HPDE6-E6E7 (cell line): ENCODE measurements at regions not wholly inside any gene's neighbourhood (a gene's known extent, or its start where the extent isn't known, plus 50 kb on each side); places are given as distances from the start of the nearest gene placed in this dataset.
"Not testable (repeated sequence)": the region's sequence is repeated elsewhere in the genome, so short reads cannot be mapped to it uniquely, and the experiment has no call there.

Experiments used
- DNase-seq: peaks from one replicate; pipeline ENCODE4 v3.0.0; 2011; ENCODE audit warnings: missing footprints; ENCODE audit errors: extremely low spot score

DNA sequence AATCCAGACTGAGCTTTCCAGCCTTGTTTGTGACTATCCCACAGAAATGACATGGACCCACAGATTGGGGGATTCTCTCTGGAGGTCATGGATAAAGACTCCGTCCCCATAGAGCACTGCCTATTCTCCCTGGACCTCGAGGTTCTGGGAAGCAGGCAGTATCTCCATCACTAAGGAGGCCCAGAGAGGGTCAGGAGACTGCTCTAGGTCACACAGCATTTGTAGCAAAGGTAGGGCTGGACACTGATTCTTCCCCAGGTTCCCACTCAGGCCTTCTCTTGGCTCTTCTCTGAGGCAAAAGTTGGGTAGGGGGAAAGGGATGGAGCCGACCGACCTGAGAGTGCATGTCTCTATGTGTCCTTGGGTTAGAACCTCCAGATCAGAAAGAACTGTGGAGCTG is 80.9 kb downstream of the PTPRS start:
- no peak for DNase-seq

DNA sequence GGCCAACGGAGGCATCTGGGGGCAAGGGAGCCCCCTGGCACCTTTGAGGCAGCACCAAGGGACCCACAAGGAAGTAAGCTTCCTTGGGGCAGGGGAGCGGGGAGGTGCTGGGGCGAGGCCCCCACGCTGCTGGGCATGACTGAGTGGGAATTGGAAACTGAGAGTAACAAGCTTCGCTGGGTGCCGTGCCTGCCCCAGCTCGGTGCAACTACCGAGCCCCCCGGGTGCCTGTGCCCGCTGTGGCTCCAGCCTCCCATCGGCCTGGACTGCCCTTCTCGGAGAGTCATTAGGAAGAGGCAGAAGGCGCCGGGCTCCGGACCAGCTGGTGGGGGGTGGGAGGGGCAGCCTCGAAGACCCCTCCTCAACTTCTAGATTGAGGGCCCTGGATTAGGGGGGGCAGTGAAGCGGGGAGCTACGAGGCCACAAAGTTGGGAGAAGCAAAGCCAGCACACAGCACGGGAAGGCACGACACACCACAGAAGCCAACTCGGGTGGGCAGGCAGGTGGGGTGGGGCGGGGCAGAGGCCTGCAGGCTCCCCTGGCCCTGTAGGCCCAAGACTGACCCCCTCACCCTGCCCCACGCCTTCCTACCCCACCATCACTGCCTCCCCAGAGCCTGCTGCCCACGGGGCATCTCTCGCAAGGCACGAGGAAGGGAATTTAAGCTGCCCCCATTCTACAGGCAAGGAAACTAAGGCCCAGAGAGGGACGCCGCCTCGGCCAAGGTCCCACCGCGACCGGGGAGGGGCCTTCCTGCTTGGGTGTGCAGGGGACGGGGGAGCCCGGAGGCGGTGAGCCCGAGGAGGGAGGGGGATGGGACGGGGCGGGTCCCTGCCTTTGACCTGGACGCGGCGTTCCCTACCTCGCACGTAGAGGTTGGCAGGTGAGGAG is 83.2 kb downstream of the PTPRS start:
- DNase-seq = no peak

DNA sequence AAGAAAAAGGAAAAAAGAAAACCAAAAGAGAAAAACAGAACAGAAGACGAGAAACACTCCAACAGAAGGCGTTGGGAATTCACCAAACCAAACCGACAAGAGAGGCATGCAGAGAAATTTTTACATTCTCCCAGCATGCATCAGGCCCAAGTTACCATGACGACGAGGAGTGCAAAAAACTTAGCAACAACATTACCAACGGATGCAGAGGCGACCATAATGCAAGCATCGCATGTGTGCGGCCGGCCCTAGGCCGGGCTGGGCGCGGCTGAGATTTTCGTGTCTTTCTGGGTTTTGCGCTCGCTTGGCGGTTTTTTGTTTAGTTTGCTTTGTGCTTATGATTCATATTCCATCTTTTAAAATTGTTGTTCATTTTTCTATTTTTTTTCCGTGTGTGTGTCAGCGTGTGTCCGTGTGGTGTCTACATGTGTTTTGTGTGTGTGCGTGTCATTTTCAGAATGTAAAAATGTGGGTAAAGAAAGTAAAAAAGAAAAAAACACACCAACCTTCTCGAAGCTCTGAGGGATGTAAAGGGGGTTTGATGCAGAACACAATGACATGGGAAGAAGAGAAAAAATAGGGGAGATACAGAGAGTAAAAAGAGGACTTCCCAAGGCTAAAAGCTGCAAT is 84.9 kb downstream of the PTPRS start:
- no peak for DNase-seq

DNA sequence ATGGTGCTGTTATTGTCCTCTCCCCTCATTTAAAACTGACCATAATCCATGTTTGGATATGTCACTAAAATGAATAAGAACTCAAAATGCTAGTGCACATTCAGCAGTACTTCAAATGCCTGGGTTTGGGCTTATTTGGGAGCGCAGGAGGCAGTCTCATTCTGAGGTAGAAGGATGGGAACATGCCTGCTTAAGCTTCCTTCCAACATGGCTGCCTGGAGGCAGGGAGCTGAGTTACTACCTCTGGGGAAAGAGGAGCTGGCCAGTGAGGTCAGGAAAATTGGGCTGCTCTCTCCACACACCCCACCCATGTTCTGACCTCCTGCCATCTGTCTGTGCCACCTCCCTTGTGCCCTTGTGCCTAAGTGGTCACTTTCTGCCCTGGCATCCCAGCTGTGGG is 85.7 kb downstream of the PTPRS start:
- DNase-seq = no peak

DNA sequence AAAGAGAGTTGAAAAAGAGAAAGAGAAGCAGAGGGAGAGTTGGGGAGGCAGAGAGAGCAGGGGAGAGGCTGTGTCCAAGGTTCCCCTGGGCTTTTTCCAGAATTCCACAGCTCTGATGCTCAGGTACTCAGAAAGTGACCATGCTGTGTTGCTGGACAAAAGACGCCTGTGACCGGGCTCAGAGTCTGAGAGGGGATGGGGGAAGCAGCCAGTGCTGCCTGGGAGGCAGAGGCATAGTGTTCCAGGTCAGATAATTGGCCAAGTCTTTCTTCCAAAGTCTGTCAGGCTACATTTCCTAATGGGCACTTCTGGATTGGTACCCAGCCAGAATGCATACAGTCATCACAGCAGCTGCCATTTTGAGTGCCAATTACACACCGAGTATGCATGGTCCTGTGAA is 86.1 kb downstream of the PTPRS start:
- no peak for DNase-seq

DNA sequence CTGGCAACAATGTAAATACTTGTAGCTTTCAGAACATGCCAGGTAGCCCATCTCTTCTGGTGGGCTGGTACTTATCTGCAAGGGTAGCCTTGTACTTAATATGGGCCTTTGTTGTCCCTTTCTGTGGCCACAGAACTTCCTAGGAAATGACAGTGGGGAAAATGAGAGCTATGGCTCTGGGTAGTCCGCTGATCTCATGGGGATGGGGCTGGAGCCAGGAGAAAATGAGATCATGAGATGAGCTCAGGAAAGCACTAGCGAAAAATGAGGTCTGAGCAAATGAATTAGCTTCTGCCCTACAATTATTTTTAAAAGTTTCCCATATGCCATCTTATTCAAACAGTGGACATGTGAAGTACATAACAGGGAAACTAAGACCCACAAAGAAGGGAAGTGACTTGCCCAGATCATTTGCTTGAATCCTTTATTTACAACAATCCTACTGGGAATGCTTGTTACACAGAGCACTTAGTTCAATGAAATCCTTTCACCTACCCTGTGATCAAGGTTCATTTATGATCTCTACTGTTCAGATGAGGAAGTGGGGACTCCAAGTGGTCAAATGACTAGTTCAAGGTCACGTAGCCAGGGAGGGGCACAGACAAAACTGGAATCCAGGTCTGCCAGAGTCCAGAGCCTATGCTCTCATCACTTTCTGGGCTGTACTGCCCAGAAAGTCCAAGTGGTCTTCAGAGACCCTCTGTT is 87.1 kb downstream of the PTPRS start:
- DNase-seq = no peak

DNA sequence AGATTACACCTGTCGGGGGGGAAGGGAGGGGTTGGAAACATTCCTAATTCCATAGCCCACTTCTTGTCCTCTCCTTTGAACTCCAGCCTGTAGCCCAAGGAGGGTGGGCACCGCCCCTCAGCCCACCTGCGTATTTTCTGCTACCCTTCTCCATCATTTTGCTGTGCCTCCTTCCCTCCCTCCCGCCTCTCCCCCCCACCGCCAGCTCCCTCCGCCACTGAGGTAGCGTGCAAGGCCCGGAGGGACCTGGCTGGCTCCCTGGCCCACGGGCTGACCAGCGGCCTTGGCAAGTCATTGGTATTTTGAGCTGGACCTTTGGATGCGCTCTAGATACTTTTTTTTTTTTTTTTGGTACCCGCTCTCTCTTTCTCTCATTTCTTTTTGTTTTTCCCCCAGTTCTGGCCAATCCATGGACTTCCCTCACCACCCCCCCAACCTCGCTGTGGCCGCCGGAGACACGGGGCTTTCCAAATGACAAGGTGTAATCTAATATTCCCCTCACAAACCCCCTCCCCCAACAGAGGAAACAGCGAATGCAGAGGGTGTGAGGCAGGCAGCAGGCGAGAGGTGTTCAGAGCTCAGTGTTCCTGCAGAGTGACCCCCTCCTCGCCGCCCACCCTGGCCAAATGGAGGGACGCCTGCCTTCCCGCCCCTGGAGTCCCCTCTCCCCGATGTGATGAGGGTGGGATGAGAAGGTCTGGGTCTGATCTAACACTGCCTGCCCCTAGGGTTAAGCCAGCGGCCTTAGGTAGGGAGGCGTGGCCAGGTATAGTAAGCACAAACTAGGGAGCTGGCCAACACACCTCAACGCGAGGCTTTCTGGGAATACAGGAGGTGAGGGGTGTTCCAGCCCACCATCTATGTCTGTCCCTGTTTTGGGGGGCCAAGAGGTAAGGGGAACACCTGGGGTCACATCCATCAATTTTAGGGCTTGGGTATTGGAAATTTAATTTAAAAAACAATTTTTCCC is 89.2 kb downstream of the PTPRS start:
- DNase-seq = no peak

DNA sequence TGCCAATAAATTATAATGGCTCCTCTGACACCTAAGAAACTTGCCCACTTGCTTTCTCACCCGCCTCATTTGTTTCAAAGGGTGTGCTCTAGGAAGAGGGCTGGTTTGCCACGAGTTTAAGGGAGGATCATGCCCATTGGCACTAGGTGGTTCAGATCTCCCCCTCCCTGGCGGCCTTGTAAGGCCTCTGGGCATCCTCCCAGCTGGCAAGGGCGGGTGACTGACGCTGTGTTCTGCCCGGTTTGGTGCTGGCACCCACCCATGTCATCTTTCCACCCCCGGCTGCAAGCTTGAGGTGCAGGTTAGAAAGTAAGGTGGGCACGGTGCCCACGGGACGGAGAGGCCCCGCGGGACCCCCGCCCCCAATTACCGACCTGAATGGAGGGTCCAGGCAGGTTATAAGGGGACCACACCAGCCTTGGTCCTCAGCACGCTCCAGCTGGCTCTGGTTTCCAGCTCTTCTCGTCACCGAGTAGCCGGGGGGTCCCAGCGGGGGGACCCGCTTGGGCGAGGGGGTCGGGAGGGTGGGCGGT is 90.4 kb downstream of the PTPRS start:
- DNase-seq = no peak

DNA sequence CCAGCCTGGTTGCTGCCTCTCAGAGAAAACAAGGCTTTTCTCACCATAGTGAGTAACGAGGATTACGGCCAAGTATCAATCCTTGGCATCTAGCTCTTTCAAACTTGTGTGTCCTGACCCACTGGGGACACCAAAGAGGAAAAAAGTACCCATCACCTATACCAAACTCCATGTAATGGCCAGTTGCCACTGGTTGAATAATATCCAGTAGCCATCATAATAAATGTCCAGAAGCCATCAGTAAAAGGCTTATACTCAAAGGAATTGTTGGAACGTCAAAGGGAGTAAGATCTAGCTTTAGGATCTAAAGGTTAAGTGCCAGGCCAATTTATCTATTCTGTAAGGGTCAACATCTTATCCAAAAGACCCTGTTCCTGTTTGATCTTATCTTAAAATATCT is 91.1 kb downstream of the PTPRS start:
- no peak for DNase-seq

DNA sequence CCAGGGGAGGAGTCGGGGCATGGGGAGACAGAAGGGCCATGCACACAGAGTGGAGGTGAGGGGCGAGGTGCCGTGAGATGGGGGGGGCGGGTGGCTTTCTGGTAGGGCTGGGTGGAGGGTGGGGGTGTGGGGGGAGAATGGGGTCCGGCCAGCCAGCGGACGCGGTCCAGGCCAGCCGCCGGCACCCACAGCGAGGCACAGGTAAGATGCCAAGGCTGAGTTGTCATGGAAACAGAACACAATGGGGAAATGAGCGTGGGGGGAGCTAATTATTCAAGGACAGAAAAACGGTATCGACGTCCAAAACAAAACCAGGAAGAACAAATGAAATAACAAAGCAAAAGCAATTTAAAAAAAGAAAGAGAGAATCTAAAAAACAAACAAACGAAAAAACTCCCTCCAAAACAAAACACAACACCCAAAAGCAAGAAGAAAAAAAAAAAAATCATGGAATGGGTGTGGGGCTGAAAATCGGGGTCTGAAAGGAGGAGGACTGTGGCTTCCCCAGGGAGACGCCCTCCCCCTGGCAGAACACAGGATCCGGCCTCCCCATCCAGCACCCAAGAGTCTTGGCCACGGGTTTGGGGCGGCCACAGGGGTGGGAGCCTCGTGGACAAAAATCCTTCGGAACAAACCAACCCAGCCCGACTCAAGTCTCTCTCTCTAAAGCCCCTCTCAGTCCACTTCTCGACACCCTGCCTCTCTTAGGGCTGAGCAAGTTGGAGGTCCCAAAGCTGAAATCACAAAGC is 92.5 kb downstream of the PTPRS start:
- no peak for DNase-seq

DNA sequence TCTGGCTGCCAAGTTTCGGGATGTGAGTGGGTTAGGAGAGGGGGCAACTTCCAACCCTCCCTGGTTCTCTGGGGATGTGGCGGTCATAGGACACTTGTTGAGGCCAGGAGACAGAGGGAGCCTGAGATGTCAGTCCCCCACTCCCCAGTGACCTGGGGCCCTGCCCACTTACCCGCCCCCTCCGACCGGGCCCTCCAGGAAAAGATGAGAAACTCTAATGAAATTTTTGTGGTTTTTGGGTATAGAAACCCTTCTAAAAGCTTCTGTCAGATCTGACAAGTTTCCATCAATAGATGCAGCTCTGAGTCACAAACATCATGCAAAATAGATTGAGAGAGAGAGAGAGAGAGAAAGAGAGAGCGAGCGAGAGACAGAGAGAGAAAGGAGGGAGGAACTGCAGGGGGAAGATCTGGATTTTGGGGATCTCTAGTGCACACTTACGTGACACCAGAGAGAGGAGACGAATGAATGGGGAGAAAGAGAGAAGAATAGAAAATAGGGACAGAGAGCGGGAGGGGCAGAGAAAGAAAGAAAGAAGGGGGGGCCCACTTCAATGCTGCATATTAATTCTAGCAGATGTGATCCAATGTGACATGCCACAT is 94.0 kb downstream of the PTPRS start:
- no peak for DNase-seq

DNA sequence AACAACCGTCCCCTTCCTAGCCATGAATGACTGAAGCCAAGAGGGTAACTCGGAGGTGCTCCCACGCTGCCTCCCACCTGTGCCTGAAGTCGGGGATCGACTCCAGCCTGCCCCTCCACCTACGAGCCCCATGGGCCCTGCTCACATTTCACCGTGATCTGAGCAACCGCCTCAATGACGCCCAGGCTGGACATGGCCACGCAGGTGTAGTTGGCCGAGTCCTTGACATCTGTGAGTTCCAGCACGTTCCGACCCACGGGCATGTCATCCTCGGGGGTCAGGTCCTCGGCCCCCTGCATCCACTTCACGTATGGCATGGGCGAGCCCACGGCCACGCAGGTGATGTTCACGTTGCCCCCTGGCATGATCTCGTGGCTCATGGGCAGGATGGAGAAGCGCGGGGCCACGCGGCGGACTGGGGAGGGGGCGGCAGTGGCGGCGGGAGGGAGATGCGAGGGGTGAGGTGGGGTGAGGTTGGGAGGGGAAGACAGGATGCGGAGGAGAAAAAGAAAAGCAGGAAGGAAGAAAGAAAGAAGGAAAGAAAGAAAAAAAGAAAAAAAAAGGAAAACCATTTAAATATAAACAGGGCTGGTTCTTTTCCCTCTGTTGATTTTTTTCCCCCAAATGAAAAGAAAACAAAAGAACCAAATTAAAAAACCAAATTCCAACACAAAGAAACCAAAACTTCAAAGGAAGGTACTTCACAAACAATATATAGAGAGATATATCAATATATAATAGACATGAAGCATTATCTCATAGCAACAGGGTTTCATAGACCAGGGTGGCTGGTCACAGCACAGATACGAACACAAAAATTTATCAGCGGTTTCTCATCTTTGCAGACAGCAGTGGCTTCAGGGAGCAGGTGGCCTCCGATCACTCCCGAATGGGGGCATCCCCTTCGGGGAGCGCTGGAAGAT is 94.7 kb downstream of the PTPRS start:
- DNase-seq = no peak

DNA sequence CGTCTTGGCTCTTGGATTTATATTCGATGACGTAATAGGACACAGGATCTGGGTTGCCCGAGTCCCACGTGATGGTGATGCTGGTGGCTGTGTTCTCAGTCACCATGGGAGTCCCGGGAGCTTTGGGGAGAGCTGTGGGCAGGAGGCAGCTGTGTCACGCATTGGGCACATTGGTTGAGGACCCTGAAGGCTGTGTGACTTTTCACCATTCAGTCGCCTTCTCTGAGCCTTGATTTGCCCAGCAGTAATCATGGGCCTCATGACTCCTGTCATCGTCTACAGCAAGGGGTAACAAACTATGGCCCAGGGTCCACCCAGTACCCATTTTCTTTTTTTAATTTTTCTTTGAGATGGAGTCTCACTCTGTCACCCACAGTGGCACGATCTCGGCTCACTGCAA is 96.3 kb downstream of the PTPRS start:
- DNase-seq = no peak

DNA sequence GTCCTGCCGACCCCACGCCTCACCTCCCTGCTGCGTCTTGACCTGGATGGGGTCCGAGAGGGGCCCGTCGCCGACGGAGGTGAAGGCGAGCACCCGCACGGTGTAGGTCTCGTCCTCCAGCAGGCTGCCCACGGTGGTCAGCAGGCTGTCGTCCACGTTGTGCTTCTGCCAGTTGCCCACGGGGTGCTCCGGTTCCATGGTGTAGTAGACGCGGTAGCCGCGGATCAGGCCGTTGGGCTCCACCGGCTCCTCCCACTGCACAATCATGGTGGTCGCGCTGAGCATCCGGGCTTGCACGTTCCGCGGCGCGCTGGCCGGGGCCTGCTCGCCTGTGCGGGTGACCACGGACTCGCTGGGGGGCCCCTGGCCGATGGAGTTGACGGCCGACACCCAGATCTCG is 96.7 kb downstream of the PTPRS start:
- no peak for DNase-seq

DNA sequence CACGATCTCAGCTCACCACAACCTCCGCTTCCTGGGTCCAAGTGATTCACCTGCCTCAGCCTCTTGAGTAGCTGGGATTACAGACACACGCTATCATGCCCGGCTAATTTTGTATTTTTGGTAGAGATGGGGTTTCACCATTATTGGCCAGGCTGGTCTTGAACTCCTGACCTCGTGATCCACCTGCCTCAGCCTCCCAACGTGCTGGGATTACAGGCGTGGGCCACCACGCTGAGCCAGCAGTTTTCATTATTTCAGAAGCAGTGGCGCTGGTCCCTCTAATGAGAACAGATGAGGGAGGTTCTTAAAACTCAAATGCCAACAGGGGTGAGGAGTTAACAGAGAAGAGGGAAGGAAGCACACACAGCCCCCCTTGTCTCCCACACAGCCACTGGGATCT is 98.7 kb downstream of the PTPRS start:
- not testable (repeated sequence) for DNase-seq

DNA sequence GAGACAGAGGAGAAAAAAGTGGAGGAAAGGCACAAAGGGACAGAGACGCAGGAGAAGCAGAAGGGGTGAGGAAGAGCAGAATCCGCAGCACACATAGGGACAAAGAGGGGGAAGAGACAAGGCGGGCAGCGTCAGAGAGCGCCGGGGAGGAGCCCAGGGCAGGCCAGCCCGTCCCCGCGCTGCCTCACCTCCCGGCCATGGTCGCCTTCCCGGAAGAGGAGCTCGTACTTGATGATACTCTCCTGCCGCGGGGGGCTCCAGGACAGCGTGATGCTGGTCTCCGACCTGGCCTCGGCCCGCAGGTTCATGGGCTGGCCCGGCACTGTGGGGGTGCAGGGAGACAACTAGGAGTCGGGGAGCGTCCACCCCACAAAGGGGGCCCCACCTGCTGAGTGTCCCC is 100.6 kb downstream of the PTPRS start:
- DNase-seq = no peak

DNA sequence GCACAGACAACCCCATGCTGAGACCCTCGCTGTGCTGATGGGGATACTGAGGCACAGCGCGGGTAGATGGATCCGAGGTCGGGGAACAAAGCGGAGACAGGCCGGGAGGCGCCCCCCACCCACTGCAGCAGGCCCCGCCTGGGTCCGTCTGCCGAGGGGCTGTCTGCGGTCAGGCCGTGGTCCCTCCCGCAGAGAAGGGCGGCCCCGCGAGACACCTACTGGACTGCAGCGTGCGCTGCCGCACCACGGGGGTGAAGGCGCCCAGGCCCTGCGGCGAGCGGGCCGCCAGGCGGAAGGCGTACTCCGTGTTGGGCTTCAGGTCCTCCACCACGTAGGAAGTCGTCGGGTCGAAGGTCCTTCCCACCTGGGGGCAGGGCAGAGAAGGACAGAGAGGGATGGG is 101.9 kb downstream of the PTPRS start:
- DNase-seq = no peak

DNA sequence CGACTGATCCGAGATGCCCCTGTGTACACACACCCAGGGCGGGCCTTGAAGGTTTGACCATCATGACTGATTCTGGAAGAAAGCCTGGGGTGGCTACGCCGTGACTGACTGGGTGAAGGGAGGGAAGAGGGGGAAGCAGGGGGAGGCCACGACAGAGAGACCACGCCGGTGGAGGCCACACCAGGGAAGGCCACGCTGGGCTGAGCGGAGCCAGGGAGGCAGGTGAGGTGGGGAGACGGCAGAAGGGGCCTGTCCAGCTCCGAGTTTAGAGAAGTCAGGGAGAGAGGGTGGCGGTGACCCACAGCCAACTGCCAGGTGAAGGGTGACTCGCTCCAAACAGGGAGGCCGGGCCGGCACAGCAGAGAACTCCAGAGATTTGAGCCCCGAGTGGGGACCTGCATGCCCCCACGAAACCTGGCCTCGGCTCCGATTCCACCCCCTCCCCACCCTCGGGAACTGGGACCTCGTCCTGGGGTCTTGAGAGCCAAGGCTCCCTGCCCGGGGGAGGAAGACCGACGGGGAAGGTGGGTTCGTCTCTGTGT is 102.6 kb downstream of the PTPRS start:
- DNase-seq = no peak
